B cell (primary cell): ENCODE measurements at regions not wholly inside any gene's neighbourhood (a gene's known extent, or its start where the extent isn't known, plus 50 kb on each side); places are given as distances from the start of the nearest gene placed in this dataset.

Source experiments
- ATAC-seq: fragments of 200-7000 bp; cut with Tn5 transposase; one replicate; pipeline ENCODE4 v1.10.0; 2021; ENCODE audit warnings: low read depth, mild to moderate bottlenecking, moderate number of reproducible peaks, moderate library complexity
- CTCF ChIA-PET: fragments of 350-600 bp; sonication (Branson Sonifier 250); formaldehyde crosslinking; loops from one replicate; lab custom pipeline; 2021; ENCODE audit warnings: antibody characterized with exemption, inconsistent platforms; lab: Charles Lee
- POLR2A ChIA-PET: fragments of 350-600 bp; sonication (Branson Sonifier 250); formaldehyde crosslinking; loops from one replicate; lab custom pipeline; 2021; ENCODE audit warnings: antibody characterized with exemption; lab: Charles Lee
- DNase-seq: peaks from one replicate; pipeline ENCODE4 v3.0.0; 2013
- H2AFZ ChIP-seq: 2 replicates; pipeline ENCODE4 v1.6.1; 2012; ENCODE audit warnings: mild to moderate bottlenecking, low read depth, low read length; ENCODE audit not compliant: insufficient read depth, poor library complexity, severe bottlenecking
- H3K27ac ChIP-seq, 2 donors: 1 replicate in 1 of 2; 2 replicates in 1 of 2; pipeline ENCODE4 v1.5.1; 2012 to 2013; ENCODE audit warnings: low read length in 2 of 2, mild to moderate bottlenecking in 2 of 2, moderate library complexity in 1 of 2
- H3K27me3 ChIP-seq, 4 experiments: fragments of 200-600 bp in 1 of 4; sonication (generic) in 1 of 4; replicated peaks in 1 of 4; 1 replicate in 2 of 4; 2 replicates in 2 of 4; pipeline versions ENCODE4 v1.6.1 to v1.7.0; 2013 to 2016; ENCODE audit warnings: low read length in 3 of 4, mild to moderate bottlenecking in 2 of 4, mixed read lengths in 1 of 4, moderate library complexity in 1 of 4; ENCODE audit not compliant: insufficient read depth in 4 of 4, control insufficient read depth in 3 of 4; ENCODE audit errors: control extremely low read depth in 1 of 4
- H3K36me3 ChIP-seq, 2 experiments: replicated peaks in 1 of 2; 1 replicate in 1 of 2; 2 replicates in 1 of 2; pipeline versions ENCODE4 v1.6.1 to v1.7.1; 2013; ENCODE audit warnings: low read length in 1 of 2; ENCODE audit not compliant: insufficient read depth in 2 of 2, control insufficient read depth in 1 of 2; ENCODE audit errors: control extremely low read depth in 1 of 2, extremely low read depth in 1 of 2
- H3K4me1 ChIP-seq, 2 donors: fragments of 200-600 bp in 1 of 2; sonication (generic) in 1 of 2; 1 replicate in 1 of 2; 2 replicates in 1 of 2; pipeline versions ENCODE4 v1.5.1 to v1.6.1; 2013 to 2017; ENCODE audit warnings: low read length in 2 of 2; ENCODE audit not compliant: control insufficient read depth in 2 of 2, insufficient read depth in 2 of 2
- H3K4me2 ChIP-seq: replicated peaks from 2 replicates; pipeline ENCODE3; 2012; ENCODE audit warnings: mild to moderate bottlenecking, low read depth, low read length; ENCODE audit not compliant: poor library complexity, severe bottlenecking
- H3K4me3 ChIP-seq, 5 experiments: fragments of 200-600 bp in 1 of 5; sonication (generic) in 1 of 5; 1 replicate in 3 of 5; 2 replicates in 2 of 5; pipeline versions ENCODE4 v1.5.1 to v1.7.0; 2011 to 2016; ENCODE audit warnings: low read length in 4 of 5, mild to moderate bottlenecking in 4 of 5, low read depth in 2 of 5, control low read depth in 1 of 5, moderate library complexity in 1 of 5; ENCODE audit not compliant: insufficient read depth in 1 of 5; ENCODE audit errors: control extremely low read depth in 1 of 5, extremely low read depth in 1 of 5
- H3K79me2 ChIP-seq: fragments of 200-600 bp; sonication (generic); one replicate; pipeline ENCODE4 v1.6.0; 2016; ENCODE audit warnings: low read length; ENCODE audit not compliant: control insufficient read depth, insufficient read depth
- H3K9ac ChIP-seq: fragments of 200-600 bp; sonication (generic); 2 replicates; pipeline ENCODE4 v1.6.1; 2017; ENCODE audit warnings: mild to moderate bottlenecking, low read length, moderate library complexity
- H3K9me3 ChIP-seq, 3 donors: one replicate each; pipeline versions ENCODE4 v1.6.1 to v1.7.1; 2013; ENCODE audit warnings: low read length in 2 of 3; ENCODE audit not compliant: control insufficient read depth in 2 of 3, insufficient read depth in 1 of 3; ENCODE audit errors: control extremely low read depth in 1 of 3
- H4K20me1 ChIP-seq: 2 replicates; pipeline ENCODE4 v1.6.0; 2012; ENCODE audit warnings: mild to moderate bottlenecking, low read length; ENCODE audit not compliant: insufficient read depth, control insufficient read depth, poor library complexity, severe bottlenecking
- H3K27ac Mint-ChIP-seq: one replicate; pipeline ENCODE4 v1.8.0; 2021; ENCODE audit warnings: mixed read lengths
- H3K27me3 Mint-ChIP-seq: one replicate; pipeline ENCODE4 v1.8.0; 2021; ENCODE audit warnings: mixed read lengths
- H3K4me1 Mint-ChIP-seq: one replicate; pipeline ENCODE4 v1.8.0; 2021; ENCODE audit warnings: mixed read lengths
- H3K4me3 Mint-ChIP-seq: one replicate; pipeline ENCODE4 v1.8.0; 2021; ENCODE audit warnings: mixed read lengths
- H3K9me3 Mint-ChIP-seq: one replicate; pipeline ENCODE4 v1.8.0; 2022; ENCODE audit warnings: mixed read lengths; ENCODE audit not compliant: insufficient read depth
- CTCF ChIP-seq: fragments of 200-600 bp; IDR thresholded peaks from one replicate; pipeline ENCODE4 v1.8.0; 2022; ENCODE audit warnings: antibody characterized with exemption, mild to moderate bottlenecking
- EZH2 ChIP-seq: IDR thresholded peaks from 2 replicates; pipeline ENCODE4 v1.6.1; 2012; ENCODE audit warnings: borderline replicate concordance, low read depth, mild to moderate bottlenecking, moderate library complexity, low read length; ENCODE audit not compliant: insufficient read depth, poor library complexity, severe bottlenecking
- WGBS: methylation state at CpG from one replicate; pipeline ENCODE4 v1.1.5; 2013; ENCODE audit warnings: missing lambda C conversion rate; ENCODE audit not compliant: insufficient coverage; 5-methylcytosine and 5-hydroxymethylcytosine counted together
- intact Hi-C: fragments of 100-400 bp; cut with micrococcal nuclease; formaldehyde crosslinking; loops from one replicate; pipeline ENCODE4 v1.10.0; 2022

DNA sequence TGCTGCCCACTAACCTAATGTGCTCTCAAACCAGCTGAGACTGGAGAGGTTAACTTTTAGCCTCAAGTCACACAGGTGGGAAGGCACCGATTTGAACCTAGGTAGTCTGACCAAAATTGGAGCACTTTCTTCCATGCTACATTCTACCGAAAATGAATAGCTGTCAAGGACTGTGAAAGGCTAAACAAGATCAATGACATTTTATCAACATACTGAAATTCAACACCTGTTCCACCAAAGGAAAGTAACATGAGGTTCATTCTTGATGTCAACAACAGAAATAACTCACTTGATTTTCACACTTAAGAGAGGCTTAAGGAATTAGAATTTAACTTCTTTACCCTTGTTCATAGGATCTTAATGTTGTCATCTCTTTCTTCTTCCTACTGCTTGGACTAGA lies 284.4 kb upstream of the MON1B start:
- POLR2A ChIA-PET, result no interaction called here
- no peaks in the 10 kb centered on the region for H3K36me3 ChIP-seq
- no peaks in the 10 kb centered on the region for H3K27me3 ChIP-seq

GRCh38 chr16:76910931-76911330 lies 280.1 kb upstream of the MON1B start:
- Histone ChIP-seq H3K36me3 (no peaks in the 10 kb centered on the region), H3K27me3 (no peaks in the 10 kb centered on the region), H4K20me1 (no peaks in the 10 kb centered on the region), H2AFZ (no peak overlapping the region), H3K9ac (no peak overlapping the region), H3K4me1 (no peaks in the 10 kb centered on the region), H3K27ac (no peak overlapping the region), H3K79me2 (no peaks in the 10 kb centered on the region), H3K4me2 (no peak overlapping the region), H3K4me3 (no peak overlapping the region), H3K9me3 (no peaks in the 10 kb centered on the region)
- intact Hi-C loops, result no loop called here
- ChIA-PET CTCF (no interaction called here), POLR2A (no interaction called here)
- H3K27ac Mint-ChIP-seq, result no peak overlapping the region
- H3K27me3 Mint-ChIP-seq, result no peaks in the 10 kb centered on the region
- no peak for ATAC-seq
- no peaks in the 10 kb centered on the region for H3K9me3 Mint-ChIP-seq
- no peaks in the 10 kb centered on the region for H3K4me1 Mint-ChIP-seq
- H3K4me3 Mint-ChIP-seq, result no peak overlapping the region
- no peak for DNase-seq
- TF ChIP-seq CTCF (no peak), EZH2 (no peak)
- WGBS, result no CpG with 5 or more reads among the region's 3 CpGs

More for the DNA sequence above, 284.4 kb upstream of the MON1B start:
- no peak overlapping the region for H2AFZ ChIP-seq
- Mint-ChIP-seq H3K4me1 (no peaks in the 10 kb centered on the region), H3K4me3 (no peak overlapping the region), H3K9me3 (no peaks in the 10 kb centered on the region), H3K27me3 (no peaks in the 10 kb centered on the region), H3K27ac (no peak overlapping the region)
- ATAC-seq, result no peak
- TF ChIP-seq EZH2, result no peak
- no peak for TF ChIP-seq CTCF
- no peak overlapping the region for H3K9ac ChIP-seq
- no peaks in the 10 kb centered on the region for H3K79me2 ChIP-seq
- H4K20me1 ChIP-seq, result no peaks in the 10 kb centered on the region
- CTCF ChIA-PET, result no interaction called here
- no peaks in the 10 kb centered on the region for H3K4me1 ChIP-seq
- H3K4me3 ChIP-seq, result no peak overlapping the region
- H3K9me3 ChIP-seq, result no peaks in the 10 kb centered on the region
- intact Hi-C loops, result no loop called here
- H3K4me2 ChIP-seq, result no peak overlapping the region
- 100% methylated on average over 1 of the region's 2 CpGs for WGBS
- no peak overlapping the region for H3K27ac ChIP-seq
- no peak for DNase-seq
